SU-DHL-6 (cell line): ENCODE measurements at regions not wholly inside any gene's neighbourhood (a gene's known extent, or its start where the extent isn't known, plus 50 kb on each side); places are given as distances from the start of the nearest gene placed in this dataset.

Experiments used
- H2AFZ ChIP-seq: fragments of 200-600 bp; sonication (generic); 2 replicates; pipeline ENCODE4 v1.6.1; 2014; ENCODE audit warnings: low read depth, mild to moderate bottlenecking, moderate library complexity, mixed read lengths, antibody characterized with exemption, low read length; ENCODE audit not compliant: severe bottlenecking
- H3F3A ChIP-seq: fragments of 200-600 bp; shearing (Covaris generic); 2 replicates; pipeline ENCODE4 v1.6.0; 2016; ENCODE audit warnings: antibody characterized with exemption, mild to moderate bottlenecking; ENCODE audit not compliant: insufficient read depth
- H3K27ac ChIP-seq: fragments of 200-600 bp; sonication (generic); 2 replicates; pipeline ENCODE4 v1.5.1; 2016; ENCODE audit warnings: low read depth, mild to moderate bottlenecking, low read length, moderate library complexity, mixed read lengths
- H3K27me3 ChIP-seq: fragments of 200-600 bp; sonication (generic), shearing (Covaris generic); 2 replicates; pipeline ENCODE4 v1.6.0; 2014; ENCODE audit warnings: mild to moderate bottlenecking, low read length
- H3K36me3 ChIP-seq: fragments of 200-600 bp; sonication (generic); 2 replicates; pipeline ENCODE4 v1.6.1; 2014; ENCODE audit warnings: mild to moderate bottlenecking, low read length, mixed read lengths
- H3K4me2 ChIP-seq: fragments of 300-600, 200-600 bp; shearing (Covaris generic), sonication (generic); 2 replicates; pipeline ENCODE4 v1.6.0; 2014; ENCODE audit warnings: low read length, low read depth, mild to moderate bottlenecking; ENCODE audit not compliant: poor library complexity, severe bottlenecking
- H3K4me3 ChIP-seq: fragments of 200-600 bp; sonication (generic); 2 replicates; pipeline ENCODE4 v1.5.1; 2014; ENCODE audit warnings: antibody characterized with exemption, low read length, mild to moderate bottlenecking, mixed read lengths; ENCODE audit not compliant: insufficient read depth, poor library complexity, severe bottlenecking
- H3K79me2 ChIP-seq: fragments of 200-600 bp; sonication (generic); 2 replicates; pipeline ENCODE4 v1.6.1; 2014; ENCODE audit warnings: mild to moderate bottlenecking, low read length, moderate library complexity; ENCODE audit not compliant: insufficient read depth
- H3K9ac ChIP-seq: fragments of 200-600 bp; sonication (generic); 2 replicates; pipeline ENCODE4 v1.7.0; 2014; ENCODE audit warnings: mild to moderate bottlenecking, low read length
- H3K9me2 ChIP-seq: fragments of 200-600 bp; sonication (generic); replicated peaks from 2 replicates; pipeline ENCODE4 v1.6.1; 2014; ENCODE audit warnings: low read length; ENCODE audit not compliant: insufficient read depth
- H3K9me3 ChIP-seq: fragments of 200-600 bp; sonication (generic); 2 replicates; pipeline ENCODE4 v1.6.1; 2014; ENCODE audit warnings: low read length, mixed read lengths; ENCODE audit not compliant: insufficient read depth
- H4K20me1 ChIP-seq: fragments of 200-600 bp; sonication (generic); 2 replicates; pipeline ENCODE4 v1.6.1; 2014; ENCODE audit warnings: low read depth, mild to moderate bottlenecking, antibody characterized with exemption, low read length, moderate library complexity, mixed read lengths
- EZH2phosphoT487 ChIP-seq: fragments of 200-600 bp; sonication (generic), shearing (Covaris generic); conservative IDR thresholded peaks from 2 replicates; pipeline ENCODE4 v1.6.1; 2018; ENCODE audit warnings: mild to moderate bottlenecking, antibody characterized with exemption, low read length, moderate library complexity, mixed read lengths
- TF ChIP-seq, protein P1 (sequence below): fragments of 200-600 bp; sonication (generic); IDR thresholded peaks from one replicate; pipeline ENCODE4 v1.5.1; 2017; ENCODE audit warnings: antibody characterized with exemption, mild to moderate bottlenecking, low read length, moderate library complexity; ENCODE audit not compliant: insufficient read depth, poor library complexity, severe bottlenecking

GRCh38 chr16:73383988-73384365 is 336.0 kb upstream of the ZFHX3 start:
- Histone ChIP-seq H3K4me2 (no peak overlapping the region), H3K4me3 (no peak overlapping the region), H3K9me3 (no peaks in the 10 kb centered on the region), H3F3A (no peaks in the 10 kb centered on the region), H2AFZ (no peak overlapping the region), H3K9ac (no peak overlapping the region), H3K27me3 (no peaks in the 10 kb centered on the region), H3K27ac (no peak overlapping the region), H3K79me2 (no peaks in the 10 kb centered on the region), H3K9me2 (no peaks in the 10 kb centered on the region), H3K36me3 (no peaks in the 10 kb centered on the region), H4K20me1 (no peaks in the 10 kb centered on the region)
- TF ChIP-seq, protein P1, sequence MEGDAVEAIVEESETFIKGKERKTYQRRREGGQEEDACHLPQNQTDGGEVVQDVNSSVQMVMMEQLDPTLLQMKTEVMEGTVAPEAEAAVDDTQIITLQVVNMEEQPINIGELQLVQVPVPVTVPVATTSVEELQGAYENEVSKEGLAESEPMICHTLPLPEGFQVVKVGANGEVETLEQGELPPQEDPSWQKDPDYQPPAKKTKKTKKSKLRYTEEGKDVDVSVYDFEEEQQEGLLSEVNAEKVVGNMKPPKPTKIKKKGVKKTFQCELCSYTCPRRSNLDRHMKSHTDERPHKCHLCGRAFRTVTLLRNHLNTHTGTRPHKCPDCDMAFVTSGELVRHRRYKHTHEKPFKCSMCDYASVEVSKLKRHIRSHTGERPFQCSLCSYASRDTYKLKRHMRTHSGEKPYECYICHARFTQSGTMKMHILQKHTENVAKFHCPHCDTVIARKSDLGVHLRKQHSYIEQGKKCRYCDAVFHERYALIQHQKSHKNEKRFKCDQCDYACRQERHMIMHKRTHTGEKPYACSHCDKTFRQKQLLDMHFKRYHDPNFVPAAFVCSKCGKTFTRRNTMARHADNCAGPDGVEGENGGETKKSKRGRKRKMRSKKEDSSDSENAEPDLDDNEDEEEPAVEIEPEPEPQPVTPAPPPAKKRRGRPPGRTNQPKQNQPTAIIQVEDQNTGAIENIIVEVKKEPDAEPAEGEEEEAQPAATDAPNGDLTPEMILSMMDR, result no peak
- TF ChIP-seq EZH2phosphoT487, result no peak

GRCh38 chr16:73383195-73383987 is 335.5 kb upstream of the ZFHX3 start:
- no peak for TF ChIP-seq EZH2phosphoT487
- TF ChIP-seq, protein P1, result no peak
- H3K4me3 ChIP-seq, result no peak overlapping the region
- H3F3A ChIP-seq, result no peaks in the 10 kb centered on the region
- no peak overlapping the region for H3K4me2 ChIP-seq
- H3K79me2 ChIP-seq, result no peaks in the 10 kb centered on the region
- H2AFZ ChIP-seq, result no peak overlapping the region
- H3K27ac ChIP-seq, result no peak overlapping the region
- H4K20me1 ChIP-seq, result no peaks in the 10 kb centered on the region
- no peaks in the 10 kb centered on the region for H3K9me3 ChIP-seq
- no peaks in the 10 kb centered on the region for H3K27me3 ChIP-seq
- H3K9me2 ChIP-seq, result no peaks in the 10 kb centered on the region
- no peak overlapping the region for H3K9ac ChIP-seq
- no peaks in the 10 kb centered on the region for H3K36me3 ChIP-seq

DNA sequence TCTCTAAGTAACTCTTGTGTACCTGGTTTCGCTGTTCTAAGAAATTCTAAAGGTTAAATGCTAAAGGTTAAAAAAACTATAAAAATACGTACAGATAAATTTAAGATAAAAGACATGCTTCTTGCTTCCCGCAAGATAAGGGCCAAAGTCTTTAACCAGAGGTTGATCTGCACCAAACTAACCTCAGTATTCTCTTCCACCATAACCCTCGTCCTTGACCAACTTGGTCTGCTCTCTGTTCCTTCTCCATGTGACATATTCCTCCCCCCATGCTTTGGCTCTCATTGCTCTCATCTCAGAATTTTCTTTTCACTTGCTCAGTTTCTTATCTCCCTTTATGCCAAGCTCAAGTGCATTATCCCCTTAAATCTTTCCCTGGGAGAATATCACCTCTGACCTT is 330.5 kb upstream of the ZFHX3 start:
- Histone ChIP-seq H3K27me3 (no peaks in the 10 kb centered on the region), H3K4me3 (no peak overlapping the region), H3K9me3 (no peaks in the 10 kb centered on the region), H2AFZ (no peak overlapping the region), H3K9me2 (no peaks in the 10 kb centered on the region), H4K20me1 (no peaks in the 10 kb centered on the region), H3K36me3 (no peaks in the 10 kb centered on the region), H3K4me2 (no peak overlapping the region), H3K79me2 (no peaks in the 10 kb centered on the region), H3F3A (no peaks in the 10 kb centered on the region), H3K9ac (no peak overlapping the region), H3K27ac (no peak overlapping the region)
- TF ChIP-seq, protein P1, result no peak
